ENCODE measurements at regions not wholly inside any gene's neighbourhood (a gene's known extent, or its start where the extent isn't known, plus 50 kb on each side); places are given as distances from the start of the nearest gene placed in this dataset.

- TF ChIP-seq, protein P1, sequence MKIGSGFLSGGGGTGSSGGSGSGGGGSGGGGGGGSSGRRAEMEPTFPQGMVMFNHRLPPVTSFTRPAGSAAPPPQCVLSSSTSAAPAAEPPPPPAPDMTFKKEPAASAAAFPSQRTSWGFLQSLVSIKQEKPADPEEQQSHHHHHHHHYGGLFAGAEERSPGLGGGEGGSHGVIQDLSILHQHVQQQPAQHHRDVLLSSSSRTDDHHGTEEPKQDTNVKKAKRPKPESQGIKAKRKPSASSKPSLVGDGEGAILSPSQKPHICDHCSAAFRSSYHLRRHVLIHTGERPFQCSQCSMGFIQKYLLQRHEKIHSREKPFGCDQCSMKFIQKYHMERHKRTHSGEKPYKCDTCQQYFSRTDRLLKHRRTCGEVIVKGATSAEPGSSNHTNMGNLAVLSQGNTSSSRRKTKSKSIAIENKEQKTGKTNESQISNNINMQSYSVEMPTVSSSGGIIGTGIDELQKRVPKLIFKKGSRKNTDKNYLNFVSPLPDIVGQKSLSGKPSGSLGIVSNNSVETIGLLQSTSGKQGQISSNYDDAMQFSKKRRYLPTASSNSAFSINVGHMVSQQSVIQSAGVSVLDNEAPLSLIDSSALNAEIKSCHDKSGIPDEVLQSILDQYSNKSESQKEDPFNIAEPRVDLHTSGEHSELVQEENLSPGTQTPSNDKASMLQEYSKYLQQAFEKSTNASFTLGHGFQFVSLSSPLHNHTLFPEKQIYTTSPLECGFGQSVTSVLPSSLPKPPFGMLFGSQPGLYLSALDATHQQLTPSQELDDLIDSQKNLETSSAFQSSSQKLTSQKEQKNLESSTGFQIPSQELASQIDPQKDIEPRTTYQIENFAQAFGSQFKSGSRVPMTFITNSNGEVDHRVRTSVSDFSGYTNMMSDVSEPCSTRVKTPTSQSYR (CRISPR knock-in tag; IDR thresholded peaks at IDR 0.05) = no peak
- TF ChIP-seq HMGA2 (CRISPR knock-in tag; IDR thresholded peaks at IDR 0.05) = no peak
- TF ChIP-seq, protein P2, sequence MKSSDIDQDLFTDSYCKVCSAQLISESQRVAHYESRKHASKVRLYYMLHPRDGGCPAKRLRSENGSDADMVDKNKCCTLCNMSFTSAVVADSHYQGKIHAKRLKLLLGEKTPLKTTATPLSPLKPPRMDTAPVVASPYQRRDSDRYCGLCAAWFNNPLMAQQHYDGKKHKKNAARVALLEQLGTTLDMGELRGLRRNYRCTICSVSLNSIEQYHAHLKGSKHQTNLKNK (CRISPR knock-in tag; IDR thresholded peaks at IDR 0.05) = no peak
- TF ChIP-seq PRDM15 (CRISPR knock-in tag; IDR thresholded peaks at IDR 0.05) = no peak
These were observed 66.2 kb upstream of the EYA2 start (continued) for GRCh38 chr20:46828471-46828870.

GRCh38 chr20:46830886-46831632, 63.6 kb upstream of the EYA2 start:
- H3K9me3 Mint-ChIP-seq = peaks cover 7% of the 10 kb centered on the region; the same call in 1 of the 2 replicates
- CTCF ChIA-PET = no interaction called here

DNA sequence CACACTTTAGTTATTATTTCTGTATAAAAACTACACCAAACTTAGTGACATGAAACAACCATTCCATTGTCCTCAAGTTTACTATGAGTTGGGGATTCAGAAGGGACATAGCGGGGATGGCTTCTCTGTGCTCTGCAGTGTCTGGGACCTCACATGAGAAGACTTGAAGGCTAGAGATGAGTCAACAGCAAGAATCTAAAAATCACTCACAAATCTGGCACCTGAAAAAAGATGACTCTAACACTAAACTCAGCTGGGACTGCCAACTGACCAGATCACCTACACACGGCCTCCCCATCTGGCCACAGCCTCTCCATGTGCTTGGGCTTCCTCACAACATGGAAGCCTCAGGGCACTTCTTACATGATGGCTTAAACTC, 63.0 kb upstream of the EYA2 start:
- ChIA-PET POLR2A (no interaction called here), CTCF (no interaction called here)
- ATAC-seq (no peak), DNase-seq (ENCODE audit: low spot score) (no peak)
- Mint-ChIP-seq H3K27ac (no peak overlapping the region), H3K27me3 (ENCODE audit: low read depth) (no peaks in the 10 kb centered on the region; the same call in none of the 2 replicates), H3K9me3 (peaks cover 7% of the 10 kb centered on the region; the same call in 1 of the 2 replicates), H3K4me1 (peaks cover 11% of the 10 kb centered on the region), H3K36me3 (no peaks in the 10 kb centered on the region), H3K4me3 (no peak overlapping the region)
- TF ChIP-seq NFYB (CRISPR knock-in tag; conservative IDR thresholded peaks at IDR 0.05; ENCODE audit: low read depth) (no peak), ZNF416 (CRISPR knock-in tag; IDR thresholded peaks at IDR 0.05) (no peak), NR1H2 (CRISPR knock-in tag; IDR thresholded peaks at IDR 0.05) (no peak), E2F1 (CRISPR knock-in tag; IDR thresholded peaks at IDR 0.05) (no peak), USF1 (CRISPR knock-in tag; IDR thresholded peaks at IDR 0.05) (no peak), E2F4 (CRISPR knock-in tag; IDR thresholded peaks at IDR 0.05; ENCODE audit: borderline replicate concordance, low read depth) (no peak)
- TF ChIP-seq, protein P3, sequence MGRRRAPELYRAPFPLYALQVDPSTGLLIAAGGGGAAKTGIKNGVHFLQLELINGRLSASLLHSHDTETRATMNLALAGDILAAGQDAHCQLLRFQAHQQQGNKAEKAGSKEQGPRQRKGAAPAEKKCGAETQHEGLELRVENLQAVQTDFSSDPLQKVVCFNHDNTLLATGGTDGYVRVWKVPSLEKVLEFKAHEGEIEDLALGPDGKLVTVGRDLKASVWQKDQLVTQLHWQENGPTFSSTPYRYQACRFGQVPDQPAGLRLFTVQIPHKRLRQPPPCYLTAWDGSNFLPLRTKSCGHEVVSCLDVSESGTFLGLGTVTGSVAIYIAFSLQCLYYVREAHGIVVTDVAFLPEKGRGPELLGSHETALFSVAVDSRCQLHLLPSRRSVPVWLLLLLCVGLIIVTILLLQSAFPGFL (CRISPR knock-in tag; IDR thresholded peaks at IDR 0.05; ENCODE audit: borderline replicate concordance) = no peak
- TF ChIP-seq, protein P4, sequence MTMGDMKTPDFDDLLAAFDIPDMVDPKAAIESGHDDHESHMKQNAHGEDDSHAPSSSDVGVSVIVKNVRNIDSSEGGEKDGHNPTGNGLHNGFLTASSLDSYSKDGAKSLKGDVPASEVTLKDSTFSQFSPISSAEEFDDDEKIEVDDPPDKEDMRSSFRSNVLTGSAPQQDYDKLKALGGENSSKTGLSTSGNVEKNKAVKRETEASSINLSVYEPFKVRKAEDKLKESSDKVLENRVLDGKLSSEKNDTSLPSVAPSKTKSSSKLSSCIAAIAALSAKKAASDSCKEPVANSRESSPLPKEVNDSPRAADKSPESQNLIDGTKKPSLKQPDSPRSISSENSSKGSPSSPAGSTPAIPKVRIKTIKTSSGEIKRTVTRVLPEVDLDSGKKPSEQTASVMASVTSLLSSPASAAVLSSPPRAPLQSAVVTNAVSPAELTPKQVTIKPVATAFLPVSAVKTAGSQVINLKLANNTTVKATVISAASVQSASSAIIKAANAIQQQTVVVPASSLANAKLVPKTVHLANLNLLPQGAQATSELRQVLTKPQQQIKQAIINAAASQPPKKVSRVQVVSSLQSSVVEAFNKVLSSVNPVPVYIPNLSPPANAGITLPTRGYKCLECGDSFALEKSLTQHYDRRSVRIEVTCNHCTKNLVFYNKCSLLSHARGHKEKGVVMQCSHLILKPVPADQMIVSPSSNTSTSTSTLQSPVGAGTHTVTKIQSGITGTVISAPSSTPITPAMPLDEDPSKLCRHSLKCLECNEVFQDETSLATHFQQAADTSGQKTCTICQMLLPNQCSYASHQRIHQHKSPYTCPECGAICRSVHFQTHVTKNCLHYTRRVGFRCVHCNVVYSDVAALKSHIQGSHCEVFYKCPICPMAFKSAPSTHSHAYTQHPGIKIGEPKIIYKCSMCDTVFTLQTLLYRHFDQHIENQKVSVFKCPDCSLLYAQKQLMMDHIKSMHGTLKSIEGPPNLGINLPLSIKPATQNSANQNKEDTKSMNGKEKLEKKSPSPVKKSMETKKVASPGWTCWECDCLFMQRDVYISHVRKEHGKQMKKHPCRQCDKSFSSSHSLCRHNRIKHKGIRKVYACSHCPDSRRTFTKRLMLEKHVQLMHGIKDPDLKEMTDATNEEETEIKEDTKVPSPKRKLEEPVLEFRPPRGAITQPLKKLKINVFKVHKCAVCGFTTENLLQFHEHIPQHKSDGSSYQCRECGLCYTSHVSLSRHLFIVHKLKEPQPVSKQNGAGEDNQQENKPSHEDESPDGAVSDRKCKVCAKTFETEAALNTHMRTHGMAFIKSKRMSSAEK (CRISPR knock-in tag; IDR thresholded peaks at IDR 0.05; ENCODE audit: borderline replicate concordance) = no peak

More at GRCh38 chr20:46830886-46831632, 63.6 kb upstream of the EYA2 start:
- DNase-seq (ENCODE audit: low spot score) (no peak), ATAC-seq (no peak)
- H3K36me3 Mint-ChIP-seq = no peaks in the 10 kb centered on the region
- no peak for TF ChIP-seq SP1 (CRISPR knock-in tag; conservative IDR thresholded peaks at IDR 0.05)
- no peak for TF ChIP-seq PRRX2 (CRISPR knock-in tag; IDR thresholded peaks at IDR 0.05)
- no peak overlapping the region for H3K27ac Mint-ChIP-seq
- no peak overlapping the region for H3K4me3 Mint-ChIP-seq
- H3K4me1 Mint-ChIP-seq = peaks cover 7% of the 10 kb centered on the region; the same call in 1 of the 2 replicates
- POLR2A ChIA-PET = no interaction called here
- no peaks in the 10 kb centered on the region; the same call in none of the 2 replicates for H3K27me3 Mint-ChIP-seq (ENCODE audit: low read depth)
